ENCODE measurements at regions not wholly inside any gene's neighbourhood (a gene's known extent, or its start where the extent isn't known, plus 50 kb on each side); places are given as distances from the start of the nearest gene placed in this dataset.

GRCh38 chr10:105634281-105634680, 993.2 kb downstream of the SORCS3 start:
- Histone ChIP-seq H3K27ac (ENCODE audit: insufficient read depth, low read length) (no peak overlapping the region), H3K56ac (ENCODE audit: extremely low read depth, insufficient read depth, low read length) (no peak overlapping the region), H3K4me3 (ENCODE audit: insufficient read depth, low read depth, low read length) (no peak overlapping the region), H3K14ac (replicated peaks; ENCODE audit: low read depth, low read length) (no peak overlapping the region), H4K20me1 (ENCODE audit: insufficient read depth, low read length) (no peaks in the 10 kb centered on the region), H3K4ac (ENCODE audit: low read depth, low read length) (no peak overlapping the region), H2BK20ac (ENCODE audit: low read depth, low read length) (no peak overlapping the region), H3K79me1 (ENCODE audit: low read depth in 1 of 2, low read length in 2 of 2) (no peaks in the 10 kb centered on the region), H3K9me3 (ENCODE audit: control insufficient read depth, insufficient read depth, low read length) (peaks cover 2% of the 10 kb centered on the region; the same call in 1 of the 2 replicates), H2AK9ac (replicated peaks; ENCODE audit: low read depth, low read length, poor library complexity) (no peak overlapping the region), H3K4me1 (ENCODE audit: control insufficient read depth, insufficient read depth, low read length) (no peaks in the 10 kb centered on the region), H2BK15ac (ENCODE audit: low read depth, low read length) (no peak overlapping the region), H4K8ac (ENCODE audit: low read depth in 2 of 2, low read length in 2 of 2) (no peak overlapping the region), H2AK5ac (ENCODE audit: low read depth, low read length) (no peak overlapping the region), H3K36me3 (ENCODE audit: control insufficient read depth, insufficient read depth, low read length) (no peaks in the 10 kb centered on the region), H3K9ac (ENCODE audit: low read depth, low read length) (no peak overlapping the region), H3K23ac (ENCODE audit: low read depth, low read length) (no peak overlapping the region), H4K91ac (ENCODE audit: insufficient read depth, low read depth, low read length) (no peak overlapping the region), H2BK5ac (ENCODE audit: low read depth, low read length, poor library complexity, severe bottlenecking) (no peak overlapping the region), H3K4me2 (ENCODE audit: low read depth, low read length) (no peak overlapping the region), H2BK120ac (ENCODE audit: low read depth, low read length) (no peak overlapping the region), H3K9me1 (ENCODE audit: insufficient read depth, low read length) (no peaks in the 10 kb centered on the region), H3K27me3 (ENCODE audit: control insufficient read depth, insufficient read depth, low read length) (no peaks in the 10 kb centered on the region), H4K5ac (ENCODE audit: low read depth, low read length) (no peak overlapping the region), H2AFZ (replicated peaks; ENCODE audit: low read length, poor library complexity) (no peak overlapping the region), H3K18ac (ENCODE audit: low read depth, low read length) (no peak overlapping the region)
- intact Hi-C loops (cut with micrococcal nuclease), result no loop called here
- CTCF ChIA-PET, result interaction anchor here (0.6 kb wide), 1 partner anchor 17 kb away, joined by 3 read pairs; no protein-coding TSS in a partner anchor
- in situ Hi-C loops (cut with MboI; ENCODE audit: low sequenced_read_pairs), result no loop called here
- dilution Hi-C loops (cut with HindIII; ENCODE audit: low sequenced_read_pairs, unreplicated experiment), result no loop called here
- BruUV-seq (replicated peaks), result no TSS peak
- no peak for ATAC-seq (ENCODE audit: low read depth)
- no peak for DNase-seq
- POLR2A ChIA-PET (ENCODE audit: unreplicated experiment), result no interaction called here
- no CpG with 5 or more reads among the region's 3 CpGs for WGBS, 2 experiments (ENCODE audit: extremely low coverage in 2 of 2, insufficient read length in 1 of 2)
- no peak for TF ChIP-seq FOS (IDR thresholded peaks at IDR 0.05; ENCODE audit: low read depth, low read length)
